HCT116 (cell line): ENCODE measurements at regions not wholly inside any gene's neighbourhood (a gene's known extent, or its start where the extent isn't known, plus 50 kb on each side); places are given as distances from the start of the nearest gene placed in this dataset.

Source experiments
- CTCF ChIP-seq, 3 experiments: fragments of 200-600 bp in 1 of 3; sonication (generic) in 1 of 3; IDR thresholded peaks in 2 of 3; conservative IDR thresholded peaks in 1 of 3; 2 replicates each; pipeline ENCODE4 v1.5.1; 2012 to 2017; ENCODE audit warnings: low read depth in 2 of 3, low read length in 2 of 3, antibody characterized with exemption in 1 of 3, borderline replicate concordance in 1 of 3, control low read depth in 1 of 3, mild to moderate bottlenecking in 1 of 3, mixed read lengths in 1 of 3, mixed run types in 1 of 3, moderate library complexity in 1 of 3; ENCODE audit not compliant: insufficient read depth in 1 of 3
- JUND ChIP-seq: IDR thresholded peaks from 2 replicates; pipeline ENCODE4 v1.6.1; 2012
- POLR2AphosphoS5 ChIP-seq: IDR thresholded peaks from 2 replicates; pipeline ENCODE4 v1.6.1; 2011; ENCODE audit warnings: mild to moderate bottlenecking, low read depth, low read length, moderate library complexity
- SP1 ChIP-seq: IDR thresholded peaks from 2 replicates; pipeline ENCODE4 v1.6.1; 2012; ENCODE audit warnings: low read depth
- SRF ChIP-seq: IDR thresholded peaks from 2 replicates; pipeline ENCODE4 v1.6.1; 2012; ENCODE audit warnings: low read depth
- TCF7L2 ChIP-seq: IDR thresholded peaks from 2 replicates; pipeline ENCODE4 v1.7.0; 2011; ENCODE audit warnings: borderline replicate concordance, inconsistent platforms; ENCODE audit not compliant: insufficient read depth, insufficient read length; ENCODE audit errors: extremely low read depth

- TF ChIP-seq POLR2AphosphoS5 (no peak), SP1 (no peak), CTCF (IDR thresholded peaks at IDR 0.05 in 2 of 3, conservative IDR thresholded peaks at IDR 0.05 in 1 of 3; ENCODE audit: borderline replicate concordance in 1 of 3, insufficient read depth in 1 of 3, low read depth in 2 of 3, low read length in 2 of 3) (no peak), SRF (no peak), JUND (no peak), TCF7L2 (no peak)
These were observed 72.2 kb downstream of the KCTD15 start for GRCh38 chr19:33868788-33869412.
